Activated CD8-positive, alpha-beta T cell treated with anti-CD3 and anti-CD28 coated beads for 36 hours (primary cell): ENCODE measurements at regions not wholly inside any gene's neighbourhood (a gene's known extent, or its start where the extent isn't known, plus 50 kb on each side); places are given as distances from the start of the nearest gene placed in this dataset.

Source experiments
- ATAC-seq: fragments of 200-7000 bp; cut with Tn5 transposase; one replicate; pipeline ENCODE4 v1.10.0; 2021; ENCODE audit warnings: mild to moderate bottlenecking, moderate library complexity
- CTCF ChIA-PET: fragments of 350-600 bp; sonication (Branson Sonifier 250); formaldehyde crosslinking; loops from one replicate; lab custom pipeline; 2021; ENCODE audit warnings: antibody characterized with exemption; lab: Charles Lee
- POLR2A ChIA-PET: fragments of 350-600 bp; sonication (Branson Sonifier 250); formaldehyde crosslinking; loops from one replicate; lab custom pipeline; 2021; ENCODE audit warnings: antibody characterized with exemption; lab: Charles Lee
- DNase-seq: peaks from one replicate; pipeline ENCODE4 v3.0.0-alpha.2; 2020
- H3K27ac Mint-ChIP-seq: one replicate; pipeline ENCODE4 v1.8.0; 2021; ENCODE audit warnings: mild to moderate bottlenecking, mixed read lengths
- H3K27me3 Mint-ChIP-seq: one replicate; pipeline ENCODE4 v1.8.0; 2021; ENCODE audit warnings: mixed read lengths
- H3K36me3 Mint-ChIP-seq: one replicate; pipeline ENCODE4 v1.8.0; 2021; ENCODE audit warnings: low read depth, mixed read lengths
- H3K4me1 Mint-ChIP-seq: one replicate; pipeline ENCODE4 v1.8.0; 2021; ENCODE audit warnings: low read depth, mixed read lengths
- H3K4me3 Mint-ChIP-seq: one replicate; pipeline ENCODE4 v1.8.0; 2021; ENCODE audit warnings: mild to moderate bottlenecking, moderate library complexity, mixed read lengths
- H3K9me3 Mint-ChIP-seq: one replicate; pipeline ENCODE4 v1.8.0; 2021; ENCODE audit warnings: mixed read lengths
- CTCF ChIP-seq: fragments of 200-600 bp; IDR thresholded peaks from one replicate; pipeline ENCODE4 v1.8.0; 2022; ENCODE audit warnings: antibody characterized with exemption, mild to moderate bottlenecking
- intact Hi-C: fragments of 100-400 bp; cut with micrococcal nuclease; formaldehyde crosslinking; loops from one replicate; pipeline ENCODE4 v1.10.0; 2022

GRCh38 chr18:29198834-29199233 lies 1021.9 kb upstream of the CDH2 start:
- ChIA-PET CTCF (no interaction called here), POLR2A (no interaction called here)
- H3K27me3 Mint-ChIP-seq, result no peaks in the 10 kb centered on the region
- H3K4me1 Mint-ChIP-seq, result no peaks in the 10 kb centered on the region
- H3K36me3 Mint-ChIP-seq, result no peaks in the 10 kb centered on the region
- ATAC-seq (no peak), DNase-seq (no peak)
- H3K9me3 Mint-ChIP-seq, result peaks cover 8% of the 10 kb centered on the region
- intact Hi-C loops, result no loop called here
- H3K4me3 Mint-ChIP-seq, result no peak overlapping the region
- no peak overlapping the region for H3K27ac Mint-ChIP-seq
- no peak for TF ChIP-seq CTCF

- Mint-ChIP-seq H3K4me3 (no peak overlapping the region), H3K27ac (no peak overlapping the region), H3K36me3 (no peaks in the 10 kb centered on the region), H3K4me1 (no peaks in the 10 kb centered on the region), H3K27me3 (no peaks in the 10 kb centered on the region), H3K9me3 (peaks cover 10% of the 10 kb centered on the region)
- ATAC-seq (no peak), DNase-seq (no peak)
- ChIA-PET CTCF (no interaction called here), POLR2A (no interaction called here)
- intact Hi-C loops, result no loop called here
- TF ChIP-seq CTCF, result no peak
These were observed 1019.4 kb upstream of the CDH2 start for GRCh38 chr18:29196307-29196706.

- DNase-seq, result no peak
- TF ChIP-seq CTCF, result no peak
- H3K9me3 Mint-ChIP-seq, result peaks cover 14% of the 10 kb centered on the region
- ChIA-PET CTCF (no interaction called here), POLR2A (no interaction called here)
- intact Hi-C loops, result no loop called here
- no peaks in the 10 kb centered on the region for H3K36me3 Mint-ChIP-seq
- no peak for ATAC-seq
- no peaks in the 10 kb centered on the region for H3K4me1 Mint-ChIP-seq
- no peaks in the 10 kb centered on the region for H3K27me3 Mint-ChIP-seq
- no peak overlapping the region for H3K4me3 Mint-ChIP-seq
- H3K27ac Mint-ChIP-seq, result no peak overlapping the region
These were observed 1014.3 kb upstream of the CDH2 start for GRCh38 chr18:29191263-29191662.

GRCh38 chr18:29188760-29189159 lies 1011.8 kb upstream of the CDH2 start:
- no peaks in the 10 kb centered on the region for H3K27me3 Mint-ChIP-seq
- CTCF ChIA-PET, result no interaction called here
- POLR2A ChIA-PET, result no interaction called here
- no peak overlapping the region for H3K27ac Mint-ChIP-seq
- DNase-seq (no peak), ATAC-seq (no peak)
- no peaks in the 10 kb centered on the region for H3K4me1 Mint-ChIP-seq
- H3K9me3 Mint-ChIP-seq, result peaks cover 16% of the 10 kb centered on the region
- TF ChIP-seq CTCF, result no peak
- intact Hi-C loops, result no loop called here
- no peaks in the 10 kb centered on the region for H3K36me3 Mint-ChIP-seq
- H3K4me3 Mint-ChIP-seq, result no peak overlapping the region

GRCh38 chr18:29185801-29186200 lies 1008.9 kb upstream of the CDH2 start:
- no peak for ATAC-seq
- no peak for TF ChIP-seq CTCF
- Mint-ChIP-seq H3K9me3 (peaks cover 8% of the 10 kb centered on the region), H3K27ac (no peak overlapping the region), H3K4me3 (no peak overlapping the region), H3K27me3 (no peaks in the 10 kb centered on the region), H3K36me3 (no peaks in the 10 kb centered on the region), H3K4me1 (no peaks in the 10 kb centered on the region)
- ChIA-PET POLR2A (no interaction called here), CTCF (no interaction called here)
- intact Hi-C loops, result no loop called here
- no peak for DNase-seq
